Stomach (tissue), 8 donors: ENCODE measurements at regions not wholly inside any gene's neighbourhood (a gene's known extent, or its start where the extent isn't known, plus 50 kb on each side); places are given as distances from the start of the nearest gene placed in this dataset.

Experiments used
- DNase-seq, 2 donors: peaks; one replicate each; pipeline versions ENCODE4 v3.0.0 to v3.0.0-alpha.2; 2013 to 2019
- H3K27ac ChIP-seq, 5 donors: fragments of 200-600 bp in 4 of 5; sonication (generic) in 4 of 5; one replicate each; pipeline ENCODE4 v1.5.1; 2013 to 2019; ENCODE audit warnings: mild to moderate bottlenecking in 1 of 5, moderate library complexity in 1 of 5
- H3K27me3 ChIP-seq, 3 donors: fragments of 200-600 bp; sonication (generic); one replicate each; pipeline ENCODE4 v1.5.1; 2017 to 2019; ENCODE audit warnings: mixed run types in 1 of 3
- H3K36me3 ChIP-seq, 4 donors: fragments of 200-600 bp; sonication (generic); 1 replicate in 3 of 4; 2 replicates in 1 of 4; pipeline ENCODE4 v1.5.1; 2016 to 2019
- H3K4me1 ChIP-seq, 4 donors: fragments of 200-600 bp; sonication (generic); one replicate each; pipeline ENCODE4 v1.5.1; 2016 to 2019
- H3K4me3 ChIP-seq, 4 donors: fragments of 200-600 bp; sonication (generic) in 3 of 4; one replicate each; pipeline ENCODE4 v1.5.1; 2016 to 2019; ENCODE audit warnings: mild to moderate bottlenecking in 1 of 4
- H3K9me3 ChIP-seq, 4 donors: fragments of 200-600 bp; sonication (generic); one replicate each; pipeline ENCODE4 v1.5.1; 2016 to 2019
- EP300 ChIP-seq: sonication (generic); formaldehyde crosslinking; IDR thresholded peaks from one replicate; pipeline ENCODE4 v1.6.1; 2017; ENCODE audit warnings: antibody characterized with exemption
- POLR2A ChIP-seq, 4 donors: fragments of 450-650 bp; IDR thresholded peaks; one replicate each; pipeline ENCODE4 v1.6.1; 2016; ENCODE audit warnings: antibody characterized with exemption in 4 of 4, control low read depth in 2 of 4, mild to moderate bottlenecking in 1 of 4, moderate library complexity in 1 of 4
- POLR2AphosphoS5 ChIP-seq, 3 donors: sonication (generic); formaldehyde crosslinking; IDR thresholded peaks; one replicate each; pipeline ENCODE4 v1.6.1; 2016; ENCODE audit warnings: antibody characterized with exemption in 3 of 3
- WGBS, 5 donors: extraction: QIAGEN DNeasy Blood & Tissue Kit in 3 of 5; methylation state at CpG; one replicate each; pipeline versions ENCODE4 v1.1.5 to v1.1.7; 2013 to 2018; 5-methylcytosine and 5-hydroxymethylcytosine counted together
- intact Hi-C: fragments of 100-400 bp; cut with DNase I; formaldehyde crosslinking; loops from one replicate; pipeline ENCODE4 v1.15.1; 2023; ENCODE audit warnings: low total_unique reads
- TF ChIP-seq, protein P1 (sequence below), 7 experiments: fragments of 450-650 bp in 4 of 7; fragments of 200-600 bp in 3 of 7; sonication (generic) in 3 of 7; IDR thresholded peaks; one replicate each; pipeline ENCODE4 v1.5.1; 2016 to 2019; ENCODE audit warnings: antibody characterized with exemption in 7 of 7, control low read depth in 2 of 7, mild to moderate bottlenecking in 1 of 7
- donor health status: healthy with polysubstance abuse.
- donor health status: Bipolar disorder and iron deficiency.
- donor health status: healthy.

GRCh38 chr16:52320930-52321439, 226.0 kb downstream of the TOX3 start:
- intact Hi-C loops = no loop called here
- WGBS, 5 donors = 28 to 43% (median 40%) methylated on average over 6 of the region's 6 CpGs
- DNase-seq = no peak

DNA sequence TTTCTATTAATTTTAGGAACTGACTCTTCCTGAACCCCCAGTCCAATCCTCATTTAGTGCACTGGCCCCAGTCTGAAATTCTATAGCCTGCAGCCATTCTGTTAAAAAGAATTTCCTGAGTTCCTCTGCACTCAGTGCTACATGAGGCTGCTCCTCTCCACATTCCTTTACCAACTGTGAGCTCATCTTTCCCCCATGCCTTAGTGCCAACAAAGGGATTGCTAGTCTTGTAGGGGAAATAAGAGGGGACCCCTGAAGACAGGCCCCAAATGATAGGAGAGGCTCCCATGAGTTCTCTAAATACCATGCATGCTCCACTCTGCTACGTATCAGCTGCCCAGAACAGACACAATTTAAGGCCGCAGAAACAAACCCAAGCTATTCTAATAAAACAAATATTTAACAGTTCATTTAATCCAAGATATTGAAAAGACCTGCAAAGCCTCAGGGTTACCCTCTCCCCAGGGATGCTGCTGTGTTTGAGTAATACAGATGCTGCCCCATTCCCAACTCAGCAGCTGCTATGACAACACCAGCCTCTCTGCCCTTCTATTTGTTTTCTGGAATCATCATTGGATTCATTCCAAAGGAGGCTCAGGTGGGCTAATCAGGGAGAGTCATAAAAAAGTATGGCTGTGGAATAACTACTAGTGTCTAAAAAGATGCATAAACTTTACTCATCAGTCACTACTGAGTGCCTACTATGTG, 228.5 kb downstream of the TOX3 start:
- TF ChIP-seq POLR2A (IDR thresholded peaks at IDR 0.05) (no peak), POLR2AphosphoS5 (IDR thresholded peaks at IDR 0.05) (no peak)
- TF ChIP-seq, protein P1, sequence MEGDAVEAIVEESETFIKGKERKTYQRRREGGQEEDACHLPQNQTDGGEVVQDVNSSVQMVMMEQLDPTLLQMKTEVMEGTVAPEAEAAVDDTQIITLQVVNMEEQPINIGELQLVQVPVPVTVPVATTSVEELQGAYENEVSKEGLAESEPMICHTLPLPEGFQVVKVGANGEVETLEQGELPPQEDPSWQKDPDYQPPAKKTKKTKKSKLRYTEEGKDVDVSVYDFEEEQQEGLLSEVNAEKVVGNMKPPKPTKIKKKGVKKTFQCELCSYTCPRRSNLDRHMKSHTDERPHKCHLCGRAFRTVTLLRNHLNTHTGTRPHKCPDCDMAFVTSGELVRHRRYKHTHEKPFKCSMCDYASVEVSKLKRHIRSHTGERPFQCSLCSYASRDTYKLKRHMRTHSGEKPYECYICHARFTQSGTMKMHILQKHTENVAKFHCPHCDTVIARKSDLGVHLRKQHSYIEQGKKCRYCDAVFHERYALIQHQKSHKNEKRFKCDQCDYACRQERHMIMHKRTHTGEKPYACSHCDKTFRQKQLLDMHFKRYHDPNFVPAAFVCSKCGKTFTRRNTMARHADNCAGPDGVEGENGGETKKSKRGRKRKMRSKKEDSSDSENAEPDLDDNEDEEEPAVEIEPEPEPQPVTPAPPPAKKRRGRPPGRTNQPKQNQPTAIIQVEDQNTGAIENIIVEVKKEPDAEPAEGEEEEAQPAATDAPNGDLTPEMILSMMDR (IDR thresholded peaks at IDR 0.05) = no peak
- no peaks in the 10 kb centered on the region for H3K9me3 ChIP-seq
- intact Hi-C loops = no loop called here
- H3K4me3 ChIP-seq = no peak overlapping the region
- no peak overlapping the region for H3K27ac ChIP-seq
- no peaks in the 10 kb centered on the region for H3K4me1 ChIP-seq
- peak in 1 of 2 donors; percentile 6 for DNase-seq
- H3K36me3 ChIP-seq = no peaks in the 10 kb centered on the region
- WGBS, 5 donors = 22 to 58% (median 31%) methylated on average over 2 of the region's 2 CpGs
- H3K27me3 ChIP-seq = no peaks in the 10 kb centered on the region

More at GRCh38 chr16:52320930-52321439, 226.0 kb downstream of the TOX3 start:
- no peak overlapping the region for H3K27ac ChIP-seq
- H3K4me1 ChIP-seq = no peaks in the 10 kb centered on the region
- TF ChIP-seq EP300 (no peak), POLR2AphosphoS5 (IDR thresholded peaks at IDR 0.05) (no peak), POLR2A (IDR thresholded peaks at IDR 0.05) (no peak)
- TF ChIP-seq, protein P1 (IDR thresholded peaks at IDR 0.05) = no peak
- no peaks in the 10 kb centered on the region for H3K36me3 ChIP-seq
- no peaks in the 10 kb centered on the region for H3K9me3 ChIP-seq
- H3K27me3 ChIP-seq = no peaks in the 10 kb centered on the region
- no peak overlapping the region for H3K4me3 ChIP-seq

GRCh38 chr16:52316241-52316640, 230.7 kb downstream of the TOX3 start:
- no peak for DNase-seq
- no peak overlapping the region for H3K4me3 ChIP-seq
- no peaks in the 10 kb centered on the region for H3K36me3 ChIP-seq
- 79 to 94% (median 89%) methylated on average over 1 of the region's 1 CpG for WGBS, 5 donors
- no peaks in the 10 kb centered on the region for H3K9me3 ChIP-seq
- TF ChIP-seq, protein P1 (IDR thresholded peaks at IDR 0.05) = no peak
- TF ChIP-seq POLR2A (IDR thresholded peaks at IDR 0.05) (no peak), POLR2AphosphoS5 (IDR thresholded peaks at IDR 0.05) (no peak), EP300 (no peak)
- H3K27me3 ChIP-seq = no peaks in the 10 kb centered on the region
- H3K4me1 ChIP-seq = no peaks in the 10 kb centered on the region
- H3K27ac ChIP-seq = no peak overlapping the region
- intact Hi-C loops = no loop called here

GRCh38 chr16:52312716-52313115, 234.2 kb downstream of the TOX3 start:
- no peak overlapping the region for H3K4me3 ChIP-seq
- H3K36me3 ChIP-seq = no peaks in the 10 kb centered on the region
- no peak for DNase-seq
- H3K27ac ChIP-seq = no peak overlapping the region
- H3K4me1 ChIP-seq = peaks cover 0 to 6% (median 2%) of the 10 kb centered on the region in 4 donors
- WGBS, 5 donors = 79 to 93% (median 89%) methylated on average over 1 of the region's 1 CpG
- intact Hi-C loops = no loop called here
- H3K9me3 ChIP-seq = no peaks in the 10 kb centered on the region
- no peak for TF ChIP-seq EP300
- TF ChIP-seq POLR2AphosphoS5 (IDR thresholded peaks at IDR 0.05) = no peak
- TF ChIP-seq, protein P1 (IDR thresholded peaks at IDR 0.05) = no peak
- no peak for TF ChIP-seq POLR2A (IDR thresholded peaks at IDR 0.05)
- no peaks in the 10 kb centered on the region for H3K27me3 ChIP-seq
